ENCODE measurements at regions not wholly inside any gene's neighbourhood (a gene's known extent, or its start where the extent isn't known, plus 50 kb on each side); places are given as distances from the start of the nearest gene placed in this dataset.
A peak's percentile ranks its signal among the peaks of the same experiment; 100 is the strongest.

DNA sequence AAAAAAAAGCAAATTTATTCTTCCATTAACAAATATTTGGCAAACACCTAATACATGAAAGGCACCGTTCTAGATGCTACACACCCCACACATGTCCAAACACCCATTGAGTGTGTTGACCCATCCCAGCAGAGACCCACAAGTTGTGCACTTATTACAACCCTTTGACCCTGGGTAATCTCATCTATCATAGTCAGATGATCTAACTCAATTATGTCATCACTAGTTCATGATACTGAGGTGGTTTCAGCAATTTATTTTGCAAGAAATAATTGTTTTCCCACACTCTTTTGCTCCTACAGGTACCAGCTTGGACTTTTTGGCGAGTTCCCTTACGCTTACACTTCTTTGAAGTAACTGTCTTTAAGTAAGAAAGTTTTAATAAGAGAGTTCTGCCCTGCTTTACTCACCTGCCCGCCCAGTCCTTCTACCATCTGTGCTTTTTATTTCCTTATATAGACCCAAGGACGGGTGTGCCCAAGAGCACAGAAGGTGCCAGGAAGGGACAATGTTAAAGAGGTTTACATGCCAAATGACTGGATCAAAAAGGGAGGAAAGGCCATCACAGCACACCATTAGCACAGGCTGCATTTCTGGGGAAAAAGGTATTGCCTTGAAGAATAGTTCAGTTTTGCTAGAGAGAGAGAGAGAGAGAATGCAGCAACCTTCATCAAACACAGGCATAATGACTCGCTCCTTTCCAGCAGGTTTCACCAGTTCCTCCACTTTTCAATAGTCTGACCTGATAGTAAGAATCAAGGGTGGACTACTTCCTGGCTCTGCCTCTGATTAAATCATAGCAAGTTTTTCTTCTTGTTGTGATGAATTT is 54.5 kb upstream of the ATP11B start:
- FAIRE-seq: no peak

DNA sequence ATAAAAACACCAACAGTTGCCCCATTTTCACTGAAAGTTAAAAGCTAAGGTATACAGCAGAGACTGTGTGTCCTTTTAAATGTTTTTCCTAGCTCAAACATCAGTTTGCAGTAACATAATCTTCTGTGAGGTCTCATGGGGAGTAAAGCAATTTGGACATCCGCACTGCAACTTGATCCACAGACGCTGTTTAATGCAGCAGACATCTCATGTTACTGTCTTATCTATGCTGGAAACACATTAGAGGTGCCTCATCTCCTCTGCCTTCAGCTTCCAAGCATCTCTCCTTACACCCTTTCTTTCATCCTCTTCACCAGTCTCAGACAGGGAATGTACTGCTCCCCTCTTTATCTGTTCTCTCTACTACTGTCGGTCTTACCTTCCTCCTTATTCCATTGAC is 53.7 kb upstream of the ATP11B start:
- FAIRE-seq: no peak

DNA sequence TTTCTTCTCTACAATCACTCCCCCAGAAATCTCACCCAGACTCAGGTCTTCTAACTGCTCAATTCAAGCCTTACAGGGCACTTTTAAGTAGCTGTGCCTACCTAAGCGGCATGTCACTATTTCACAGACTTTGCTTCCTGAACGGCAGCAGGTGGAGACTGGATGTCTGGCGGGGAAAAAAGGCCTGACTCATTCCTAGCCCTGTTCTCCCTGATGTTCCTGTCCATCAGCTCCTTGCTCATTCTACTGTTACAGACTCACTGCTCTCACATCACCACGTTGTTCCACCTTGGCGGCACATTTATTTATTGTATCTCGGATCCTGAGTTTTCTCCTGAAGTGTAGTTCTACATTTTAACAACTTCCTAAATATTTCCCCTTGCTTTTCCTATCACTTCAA is 52.6 kb upstream of the ATP11B start:
- FAIRE-seq: no peak

- FAIRE-seq: peak; percentile 99
Observed at GRCh38 chr3:182741214-182741613, 52.1 kb upstream of the ATP11B start.

All from G401.6 (cell line).